Astrocyte (in vitro differentiated cells and primary cell): ENCODE measurements at regions not wholly inside any gene's neighbourhood (a gene's known extent, or its start where the extent isn't known, plus 50 kb on each side); places are given as distances from the start of the nearest gene placed in this dataset.

ENCODE experiments used
- DNase-seq: peaks from one replicate; pipeline ENCODE4 v3.0.0-alpha.2; 2010; ENCODE audit warnings: low read depth
- FAIRE-seq: peaks from 2 replicates; lab custom pipeline; 2011; peaks lifted over from hg19 to GRCh38; lab: Jason Lieb, UNC
- H2AFZ ChIP-seq: 2 replicates; pipeline ENCODE4 v1.6.0; 2012; ENCODE audit warnings: low read depth, low read length, inconsistent platforms
- H3K27ac ChIP-seq: 2 replicates; pipeline ENCODE4 v1.5.1; 2011; ENCODE audit warnings: low read depth, low read length, inconsistent platforms
- H3K27me3 ChIP-seq: 2 replicates; pipeline ENCODE4 v1.6.0; 2011; ENCODE audit warnings: low read length, inconsistent platforms; ENCODE audit not compliant: insufficient read depth
- H3K36me3 ChIP-seq: 2 replicates; pipeline ENCODE4 v1.5.1; 2011; ENCODE audit warnings: low read length, inconsistent platforms; ENCODE audit not compliant: insufficient read depth
- H3K4me1 ChIP-seq: 2 replicates; pipeline ENCODE4 v1.5.1; 2011; ENCODE audit warnings: low read length, inconsistent platforms; ENCODE audit not compliant: insufficient read depth
- H3K4me2 ChIP-seq: 2 replicates; pipeline ENCODE4 v1.6.0; 2012; ENCODE audit warnings: low read length, inconsistent platforms
- H3K4me3 ChIP-seq: 2 replicates; pipeline ENCODE4 v1.5.1; 2011; ENCODE audit warnings: low read depth, mild to moderate bottlenecking, low read length, inconsistent platforms; ENCODE audit not compliant: insufficient read depth
- H3K79me2 ChIP-seq: 2 replicates; pipeline ENCODE4 v1.6.0; 2012; ENCODE audit warnings: mild to moderate bottlenecking, low read length, inconsistent platforms; ENCODE audit not compliant: insufficient read depth
- H3K9ac ChIP-seq: 2 replicates; pipeline ENCODE4 v1.6.0; 2012; ENCODE audit warnings: mild to moderate bottlenecking, low read length, inconsistent platforms
- H3K9me3 ChIP-seq: 2 replicates; pipeline ENCODE4 v1.5.1; 2012; ENCODE audit warnings: low read depth, mild to moderate bottlenecking, low read length, inconsistent platforms; ENCODE audit not compliant: insufficient read depth
- H4K20me1 ChIP-seq: 2 replicates; pipeline ENCODE4 v1.6.0; 2012; ENCODE audit warnings: low read length, inconsistent platforms; ENCODE audit not compliant: insufficient read depth
- H3K27ac Mint-ChIP-seq: one replicate; pipeline ENCODE4 v1.8.0; 2021; ENCODE audit warnings: mild to moderate bottlenecking, mixed read lengths; ENCODE audit not compliant: unreplicated experiment
- H3K27me3 Mint-ChIP-seq: one replicate; pipeline ENCODE4 v1.8.0; 2021; ENCODE audit warnings: low read depth, mixed read lengths; ENCODE audit not compliant: unreplicated experiment
- H3K36me3 Mint-ChIP-seq: one replicate; pipeline ENCODE4 v1.8.0; 2021; ENCODE audit warnings: low read depth, mixed read lengths; ENCODE audit not compliant: unreplicated experiment
- H3K4me1 Mint-ChIP-seq: one replicate; pipeline ENCODE4 v1.8.0; 2021; ENCODE audit warnings: low read depth, mixed read lengths; ENCODE audit not compliant: unreplicated experiment
- H3K4me3 Mint-ChIP-seq: one replicate; pipeline ENCODE4 v1.8.0; 2021; ENCODE audit warnings: mild to moderate bottlenecking, moderate library complexity, mixed read lengths; ENCODE audit not compliant: unreplicated experiment
- H3K9me3 Mint-ChIP-seq: one replicate; pipeline ENCODE4 v1.8.0; 2021; ENCODE audit warnings: mild to moderate bottlenecking, mixed read lengths; ENCODE audit not compliant: unreplicated experiment
- CTCF ChIP-seq: IDR thresholded peaks from 2 replicates; pipeline ENCODE4 v1.5.1; 2011; ENCODE audit warnings: low read depth, mild to moderate bottlenecking, inconsistent platforms, low read length, moderate library complexity; ENCODE audit not compliant: insufficient read depth
- EZH2 ChIP-seq: IDR thresholded peaks from 2 replicates; pipeline ENCODE4 v1.6.1; 2012; ENCODE audit warnings: mild to moderate bottlenecking, low read length, inconsistent platforms; ENCODE audit not compliant: insufficient read depth

- Histone ChIP-seq H3K36me3 (no peaks in the 10 kb centered on the region), H3K79me2 (no peaks in the 10 kb centered on the region), H3K27ac (no peak overlapping the region), H3K9me3 (no peaks in the 10 kb centered on the region), H2AFZ (no peak overlapping the region), H3K4me1 (no peaks in the 10 kb centered on the region), H4K20me1 (no peaks in the 10 kb centered on the region), H3K27me3 (peaks cover 2% of the 10 kb centered on the region), H3K4me2 (no peak overlapping the region), H3K9ac (no peak overlapping the region), H3K4me3 (no peak overlapping the region)
- Mint-ChIP-seq H3K4me3 (no peak overlapping the region), H3K27me3 (peaks cover 2% of the 10 kb centered on the region), H3K4me1 (peaks cover 16% of the 10 kb centered on the region), H3K36me3 (no peaks in the 10 kb centered on the region), H3K27ac (no peak overlapping the region), H3K9me3 (no peaks in the 10 kb centered on the region)
- FAIRE-seq (no peak), DNase-seq (no peak)
- TF ChIP-seq EZH2 (no peak), CTCF (no peak)
These were observed 76.9 kb upstream of the DYNLRB2 start for GRCh38 chr16:80463751-80464495.

GRCh38 chr16:80463326-80463725, 77.5 kb upstream of the DYNLRB2 start:
- Histone ChIP-seq H2AFZ (no peak overlapping the region), H3K9ac (no peak overlapping the region), H3K27me3 (peaks cover 2% of the 10 kb centered on the region), H3K27ac (no peak overlapping the region), H3K4me3 (no peak overlapping the region), H3K36me3 (no peaks in the 10 kb centered on the region), H3K9me3 (no peaks in the 10 kb centered on the region), H3K4me1 (no peaks in the 10 kb centered on the region), H3K79me2 (no peaks in the 10 kb centered on the region), H4K20me1 (no peaks in the 10 kb centered on the region), H3K4me2 (no peak overlapping the region)
- DNase-seq (no peak), FAIRE-seq (no peak)
- Mint-ChIP-seq H3K27ac (no peak overlapping the region), H3K27me3 (peaks cover 2% of the 10 kb centered on the region), H3K4me3 (no peak overlapping the region), H3K4me1 (peaks cover 16% of the 10 kb centered on the region), H3K36me3 (no peaks in the 10 kb centered on the region), H3K9me3 (no peaks in the 10 kb centered on the region)
- TF ChIP-seq EZH2 (no peak), CTCF (no peak)

GRCh38 chr16:80462917-80463316, 77.9 kb upstream of the DYNLRB2 start:
- Histone ChIP-seq H3K4me2 (no peak overlapping the region), H3K27ac (no peak overlapping the region), H3K9ac (no peak overlapping the region), H3K4me1 (no peaks in the 10 kb centered on the region), H3K36me3 (no peaks in the 10 kb centered on the region), H4K20me1 (no peaks in the 10 kb centered on the region), H3K27me3 (peaks cover 2% of the 10 kb centered on the region), H2AFZ (no peak overlapping the region), H3K4me3 (no peak overlapping the region), H3K79me2 (no peaks in the 10 kb centered on the region), H3K9me3 (no peaks in the 10 kb centered on the region)
- Mint-ChIP-seq H3K36me3 (no peaks in the 10 kb centered on the region), H3K9me3 (no peaks in the 10 kb centered on the region), H3K27ac (no peak overlapping the region), H3K4me3 (no peak overlapping the region), H3K4me1 (peaks cover 16% of the 10 kb centered on the region), H3K27me3 (peaks cover 2% of the 10 kb centered on the region)
- DNase-seq (no peak), FAIRE-seq (no peak)
- no peak for TF ChIP-seq EZH2
- TF ChIP-seq CTCF = no peak
